Omental fat pad (tissue), 3 donors: ENCODE measurements at regions not wholly inside any gene's neighbourhood (a gene's known extent, or its start where the extent isn't known, plus 50 kb on each side); places are given as distances from the start of the nearest gene placed in this dataset.
"Not testable (repeated sequence)": the region's sequence is repeated elsewhere in the genome, so short reads cannot be mapped to it uniquely, and the experiment has no call there.

ENCODE experiments used
- ATAC-seq: fragments of 150-250 bp; one replicate; pipeline ENCODE4 v1.9.1; 2016; ENCODE audit warnings: mild to moderate bottlenecking, moderate library complexity; ENCODE audit not compliant: low FRiP score
- DNase-seq: peaks from one replicate; pipeline ENCODE4 v3.0.0-alpha.2; 2019; ENCODE audit warnings: low spot score
- CTCF ChIP-seq, 3 donors: fragments of 450-650 bp; IDR thresholded peaks; one replicate each; pipeline ENCODE4 v1.5.1; 2016 to 2017; ENCODE audit warnings: antibody characterized with exemption in 3 of 3, mild to moderate bottlenecking in 3 of 3, moderate library complexity in 2 of 3

DNA sequence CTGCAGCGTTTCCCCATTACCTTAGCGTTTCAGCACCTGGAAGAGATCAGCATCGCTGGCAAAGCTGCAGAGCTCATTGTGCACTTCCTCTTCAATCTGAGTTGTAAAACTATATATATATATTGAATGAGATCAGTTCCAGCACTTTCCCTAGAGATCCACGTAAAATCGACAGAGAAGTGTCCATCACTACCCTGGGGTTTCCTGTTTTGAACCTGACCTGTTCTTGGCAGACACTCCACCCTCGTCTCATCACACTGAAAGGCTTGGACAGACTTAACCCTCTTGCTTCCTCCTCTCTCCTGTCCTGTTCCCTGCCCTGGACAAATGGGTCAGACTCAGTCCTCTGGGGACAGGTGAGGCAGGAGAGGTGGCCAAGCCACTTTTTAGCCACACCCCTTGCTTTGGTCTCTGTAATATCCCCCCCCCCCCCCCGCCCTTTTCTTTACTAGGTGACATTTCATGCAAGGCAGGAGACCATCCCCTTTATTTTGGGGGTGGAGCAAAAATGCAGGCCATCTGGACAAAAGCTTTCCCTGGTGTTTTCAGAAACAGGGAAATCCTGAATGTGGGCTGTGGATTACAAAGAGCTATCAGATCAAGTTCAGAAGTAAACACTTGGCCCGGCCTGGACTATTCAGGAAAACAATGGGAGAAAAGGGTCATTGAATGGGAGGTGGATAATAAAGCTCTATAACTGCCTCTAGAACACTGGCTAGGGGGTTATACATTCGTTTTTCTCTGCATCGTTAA lies 83.7 kb upstream of the KDM7A start:
- DNase-seq (no peak), ATAC-seq (no peak)
- TF ChIP-seq CTCF (IDR thresholded peaks at IDR 0.05), result no peak

DNA sequence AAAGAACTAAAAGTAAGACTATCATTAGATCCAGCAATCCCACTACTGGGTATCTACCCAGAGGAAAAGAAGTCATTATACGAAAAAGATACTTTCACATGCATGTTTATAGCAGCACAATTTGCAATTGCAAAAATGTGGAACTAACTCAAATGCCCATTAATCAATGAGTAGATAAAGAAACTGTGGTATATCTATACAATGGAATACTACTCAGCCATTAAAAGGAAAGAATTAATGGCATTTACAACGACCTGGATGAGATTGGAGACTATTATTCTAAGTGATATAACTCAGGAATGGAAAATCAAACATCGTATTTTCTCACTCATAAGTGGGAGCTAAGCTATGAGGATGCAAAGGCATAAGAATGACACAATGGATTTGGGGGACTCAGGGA lies 80.5 kb upstream of the KDM7A start:
- not testable (repeated sequence) for ATAC-seq, DNase-seq

DNA sequence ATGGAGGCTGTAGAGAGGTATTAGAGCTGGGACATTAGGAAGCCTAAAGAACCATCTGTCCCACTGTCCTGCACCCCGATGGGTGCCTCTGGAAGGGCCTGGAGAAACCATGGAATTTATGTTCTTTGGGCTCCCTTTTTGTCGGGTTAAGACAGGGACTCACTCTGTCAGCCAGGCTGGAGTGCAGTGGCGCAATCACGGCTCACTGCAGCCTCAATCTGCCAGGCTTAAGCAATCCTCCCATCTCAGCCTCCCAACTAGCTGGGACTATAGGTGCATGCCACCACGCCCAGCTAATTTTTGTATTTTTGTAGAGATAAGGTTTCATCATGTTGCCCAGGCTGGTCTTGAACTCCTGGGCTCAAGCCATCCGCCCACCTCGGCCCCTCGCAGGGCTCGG lies 78.2 kb upstream of the KDM7A start:
- DNase-seq, ATAC-seq: not testable (repeated sequence)

GRCh38 chr7:140249036-140249806 lies 72.4 kb upstream of the KDM7A start:
- DNase-seq, result no peak
- no peak for ATAC-seq
- TF ChIP-seq CTCF (IDR thresholded peaks at IDR 0.05), result no peak

- ATAC-seq (no peak), DNase-seq (no peak)
- TF ChIP-seq CTCF (IDR thresholded peaks at IDR 0.05), result no peak
Measured at GRCh38 chr7:140247559-140247958, 70.8 kb upstream of the KDM7A start.

DNA sequence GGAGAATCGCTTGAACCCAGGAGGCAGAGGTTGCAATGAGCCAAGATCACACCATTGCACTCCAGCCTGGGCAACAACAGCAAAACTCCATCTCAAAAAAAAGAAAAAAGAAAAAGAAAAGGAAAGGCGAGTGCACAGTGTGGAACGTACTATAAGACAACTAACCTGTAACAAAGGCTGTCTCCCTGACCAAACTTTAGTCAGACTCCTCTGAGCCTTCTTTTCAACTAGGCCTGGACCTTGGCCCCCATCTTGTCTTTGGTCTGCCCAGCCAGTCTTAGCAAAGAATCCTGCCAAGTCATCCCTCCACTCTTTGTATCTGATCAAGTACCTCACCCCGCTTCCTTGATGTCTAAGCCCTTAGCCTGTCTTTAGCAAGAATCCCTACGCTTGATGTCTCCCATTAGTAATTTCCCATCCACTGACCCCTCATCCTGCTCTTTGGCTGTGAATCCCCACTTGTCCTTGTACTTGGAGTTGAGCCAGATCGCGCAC lies 68.9 kb upstream of the KDM7A start:
- no peak for TF ChIP-seq CTCF (IDR thresholded peaks at IDR 0.05)
- no peak for ATAC-seq
- no peak for DNase-seq

DNA sequence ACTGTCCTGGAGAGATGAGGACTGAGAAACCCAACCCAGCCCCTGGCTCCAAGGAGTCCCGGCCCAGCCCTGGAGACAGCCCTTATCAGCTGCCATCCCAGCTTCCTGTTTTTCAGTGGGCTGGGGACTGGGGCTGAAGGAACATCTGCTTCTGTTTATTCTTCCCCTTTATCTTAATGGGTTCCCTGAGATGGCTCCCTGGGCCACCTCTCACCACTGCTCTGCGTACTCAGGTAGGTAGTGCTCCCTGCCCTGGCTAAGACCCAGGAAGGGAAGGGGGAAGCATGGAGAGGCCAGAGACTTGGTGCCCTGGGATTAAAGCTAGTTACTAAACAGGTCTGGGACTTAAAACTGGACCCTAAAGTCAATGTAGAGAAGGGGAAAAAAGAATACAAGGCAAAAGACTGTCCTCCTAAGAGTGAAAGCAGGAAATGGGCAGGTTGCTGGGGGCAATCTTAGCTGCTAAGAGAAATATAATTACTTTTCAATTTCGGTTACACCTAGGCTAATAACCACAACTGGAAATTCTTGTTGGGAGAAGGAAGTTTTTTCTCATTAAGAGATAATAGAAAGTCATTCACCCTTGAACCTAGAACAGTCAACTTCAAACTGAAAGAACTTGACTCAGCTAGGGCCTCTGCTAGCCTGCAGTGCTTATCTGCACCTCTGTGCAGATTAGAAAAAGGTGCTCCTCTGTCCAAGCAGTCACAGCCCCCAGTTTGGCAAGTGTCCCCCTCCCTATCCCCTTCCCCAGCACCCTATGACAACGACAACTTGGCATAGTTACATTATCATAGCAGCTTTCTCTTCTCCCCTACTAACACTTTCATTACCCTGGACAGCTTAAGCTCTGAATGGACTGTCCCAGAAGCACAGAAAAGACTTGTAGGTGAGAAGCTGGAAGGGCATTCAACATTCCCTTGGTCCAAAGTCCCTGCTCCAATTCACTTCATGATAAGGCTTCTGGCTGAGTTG lies 65.6 kb upstream of the KDM7A start:
- no peak for ATAC-seq

More for the DNA sequence above, 65.6 kb upstream of the KDM7A start:
- no peak for TF ChIP-seq CTCF (IDR thresholded peaks at IDR 0.05)
- no peak for DNase-seq
